Lung (tissue), 11 donors: ENCODE measurements at regions not wholly inside any gene's neighbourhood (a gene's known extent, or its start where the extent isn't known, plus 50 kb on each side); places are given as distances from the start of the nearest gene placed in this dataset.
"Not testable (repeated sequence)": the region's sequence is repeated elsewhere in the genome, so short reads cannot be mapped to it uniquely, and the experiment has no call there.

ENCODE experiments used
- ATAC-seq: fragments of 200-7000 bp; cut with Tn5 transposase; one replicate; pipeline ENCODE4 v1.9.1; 2020; ENCODE audit warnings: moderate number of reproducible peaks; ENCODE audit not compliant: insufficient read depth, low FRiP score
- DNase-seq, 3 donors: peaks; one replicate each; pipeline ENCODE4 v3.0.0-alpha.2; 2013 to 2017
- H3K27ac ChIP-seq, 2 donors: one replicate each; pipeline ENCODE4 v1.5.1; 2013; ENCODE audit warnings: mild to moderate bottlenecking in 2 of 2, moderate library complexity in 2 of 2, control low read depth in 1 of 2, inconsistent platforms in 1 of 2, low read depth in 1 of 2, low read length in 1 of 2
- H3K27me3 ChIP-seq, 3 donors: one replicate each; pipeline ENCODE4 v1.5.1; 2013; ENCODE audit warnings: low read length in 2 of 3; ENCODE audit not compliant: control insufficient read depth in 3 of 3, insufficient read depth in 3 of 3
- H3K36me3 ChIP-seq, 4 donors: one replicate each; pipeline ENCODE4 v1.5.1; 2013; ENCODE audit warnings: low read length in 4 of 4, mild to moderate bottlenecking in 1 of 4, moderate library complexity in 1 of 4; ENCODE audit not compliant: control insufficient read depth in 4 of 4, insufficient read depth in 4 of 4
- H3K4me1 ChIP-seq, 5 donors: one replicate each; pipeline ENCODE4 v1.5.1; 2013; ENCODE audit warnings: low read length in 5 of 5, mild to moderate bottlenecking in 2 of 5, moderate library complexity in 1 of 5; ENCODE audit not compliant: control insufficient read depth in 5 of 5, insufficient read depth in 5 of 5
- H3K4me3 ChIP-seq: one replicate; pipeline ENCODE4 v1.5.1; 2013; ENCODE audit warnings: mild to moderate bottlenecking, control low read depth, moderate library complexity
- H3K9ac ChIP-seq, 2 donors: one replicate each; pipeline ENCODE4 v1.5.1; 2013; ENCODE audit warnings: low read length in 2 of 2, control low read depth in 1 of 2; ENCODE audit not compliant: insufficient read depth in 1 of 2
- H3K9me3 ChIP-seq, 4 donors: one replicate each; pipeline ENCODE4 v1.5.1; 2013; ENCODE audit warnings: low read length in 3 of 4, mild to moderate bottlenecking in 1 of 4, moderate library complexity in 1 of 4; ENCODE audit not compliant: control insufficient read depth in 4 of 4, insufficient read depth in 3 of 4
- CTCF ChIP-seq: IDR thresholded peaks from 2 replicates; pipeline ENCODE4 v1.5.1; 2012; ENCODE audit warnings: mild to moderate bottlenecking; ENCODE audit errors: control extremely low read depth, extremely low read depth
- whole genome bisulfite sequencing, 2 donors: extraction: QIAGEN DNeasy Blood & Tissue Kit; methylation state at CpG; one replicate each; pipeline ENCODE4 v1.1.7; 2013; 5-methylcytosine and 5-hydroxymethylcytosine counted together
- donor health status: control.
- donor health status: control.
- donor health status: Bipolar disorder and iron deficiency.
- donor health status: healthy.
- donor health status: DM: yes; HTN: yes; CAD: no.

- no peaks in the 10 kb centered on the region for H3K4me1 ChIP-seq
- peaks cover 0 to 5% (median 0%) of the 10 kb centered on the region in 4 donors for H3K9me3 ChIP-seq
- no peaks in the 10 kb centered on the region for H3K36me3 ChIP-seq
- ATAC-seq (no peak), DNase-seq (no peak)
- no peak overlapping the region for H3K9ac ChIP-seq
- no peak overlapping the region for H3K4me3 ChIP-seq
- peaks cover 0 to 4% (median 4%) of the 10 kb centered on the region in 3 donors for H3K27me3 ChIP-seq
- no peak overlapping the region for H3K27ac ChIP-seq
- no peak for TF ChIP-seq CTCF
These were observed 130.4 kb upstream of the PODXL start for GRCh38 chr7:131686833-131687232.

- no peak overlapping the region for H3K4me3 ChIP-seq
- peaks cover 0 to 4% (median 0%) of the 10 kb centered on the region in 3 donors for H3K27me3 ChIP-seq
- TF ChIP-seq CTCF: no peak
- H3K9me3 ChIP-seq: peaks cover 0 to 3% (median 0%) of the 10 kb centered on the region in 4 donors
- 73 to 76% methylated on average over 5 of the region's 5 CpGs for WGBS, 2 donors
- H3K9ac ChIP-seq: no peak overlapping the region
- no peaks in the 10 kb centered on the region for H3K4me1 ChIP-seq
- H3K27ac ChIP-seq: no peak overlapping the region
- ATAC-seq (no peak), DNase-seq (no peak)
- no peaks in the 10 kb centered on the region for H3K36me3 ChIP-seq
These were observed 127.2 kb upstream of the PODXL start for GRCh38 chr7:131683536-131684125.

DNA sequence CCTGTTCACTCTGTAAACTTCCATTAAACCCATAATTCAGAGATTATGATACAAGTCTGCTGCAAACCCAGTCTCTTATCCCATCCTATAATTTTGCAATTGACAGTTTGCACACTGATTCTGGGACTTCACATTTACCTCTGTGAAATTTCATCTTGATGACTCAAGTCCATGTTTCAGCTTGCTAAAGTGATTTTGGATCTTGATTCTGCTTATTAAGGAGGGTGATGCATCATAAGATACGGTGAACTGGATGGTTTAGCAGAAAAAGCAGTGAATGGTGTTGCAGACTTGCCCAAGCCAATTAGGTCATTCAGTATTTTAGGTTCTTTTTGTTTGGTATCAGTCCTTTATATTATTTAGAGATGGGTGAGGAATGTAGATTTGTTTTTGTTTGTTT lies 125.5 kb upstream of the PODXL start:
- no peak overlapping the region for H3K27ac ChIP-seq
- DNase-seq (no peak), ATAC-seq (no peak)
- no peaks in the 10 kb centered on the region for H3K27me3 ChIP-seq
- H3K4me1 ChIP-seq: no peaks in the 10 kb centered on the region
- no peak overlapping the region for H3K4me3 ChIP-seq
- H3K36me3 ChIP-seq: no peaks in the 10 kb centered on the region
- no peak for TF ChIP-seq CTCF
- no peak overlapping the region for H3K9ac ChIP-seq
- WGBS, 2 donors: 0 to 40% methylated on average over 1 of the region's 1 CpG
- peaks cover 0 to 3% (median 0%) of the 10 kb centered on the region in 4 donors for H3K9me3 ChIP-seq

DNA sequence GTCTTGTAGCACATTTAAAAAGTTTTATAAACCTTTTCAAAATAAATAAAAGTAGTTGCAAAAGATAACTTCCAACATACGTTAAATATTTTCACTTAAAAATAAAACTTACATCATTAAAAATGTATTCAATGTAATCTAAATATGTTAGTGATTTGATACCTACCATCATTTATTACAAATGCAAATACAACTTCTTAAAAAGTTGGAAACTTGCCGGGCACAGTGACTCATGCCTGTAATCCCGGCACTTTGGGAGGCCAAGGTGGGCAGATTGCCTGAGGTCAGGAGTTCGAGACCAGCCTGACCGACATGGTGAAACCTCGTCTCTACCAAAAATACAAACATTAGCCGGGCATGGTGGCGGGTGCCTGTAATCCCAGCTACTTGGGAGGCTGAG lies 122.6 kb upstream of the PODXL start:
- H3K36me3 ChIP-seq, ATAC-seq: not testable (repeated sequence)
- 80 to 91% methylated on average over 8 of the region's 8 CpGs for WGBS, 2 donors

GRCh38 chr7:131676850-131677249 lies 120.4 kb upstream of the PODXL start:
- H3K27ac ChIP-seq, H3K4me3 ChIP-seq, H3K36me3 ChIP-seq, H3K4me1 ChIP-seq, H3K9me3 ChIP-seq, H3K27me3 ChIP-seq, ATAC-seq, H3K9ac ChIP-seq, DNase-seq: not testable (repeated sequence)
- 92 to 93% methylated on average over 2 of the region's 2 CpGs for WGBS, 2 donors

More for the DNA sequence above, 122.6 kb upstream of the PODXL start:
- not testable (repeated sequence) for H3K27me3 ChIP-seq, H3K9me3 ChIP-seq, H3K4me1 ChIP-seq, H3K27ac ChIP-seq, H3K9ac ChIP-seq, DNase-seq, H3K4me3 ChIP-seq
